ENCODE measurements at regions not wholly inside any gene's neighbourhood (a gene's known extent, or its start where the extent isn't known, plus 50 kb on each side); places are given as distances from the start of the nearest gene placed in this dataset.
A peak's percentile ranks its signal among the peaks of the same experiment; 100 is the strongest.
"Not testable (repeated sequence)": the region's sequence is repeated elsewhere in the genome, so short reads cannot be mapped to it uniquely, and the experiment has no call there.

DNA sequence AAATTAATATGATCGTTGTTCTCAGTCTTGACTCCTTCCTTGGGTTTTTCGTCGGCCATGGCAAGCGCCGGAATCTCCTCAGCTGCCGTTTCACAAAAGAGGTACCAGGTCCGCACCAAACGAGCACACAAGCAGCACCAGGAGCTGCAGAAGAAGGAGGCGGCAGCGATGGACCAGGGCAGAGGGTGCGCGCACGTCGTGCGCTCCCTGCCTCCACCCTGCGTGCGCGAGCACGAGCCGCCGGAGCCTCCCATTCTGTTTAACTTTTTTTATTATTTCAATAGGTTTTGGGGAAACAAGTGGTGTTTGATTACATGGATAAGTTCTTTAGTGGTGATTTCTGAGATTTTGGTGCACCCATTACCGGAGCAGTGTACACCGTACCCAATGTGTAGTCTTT lies 158.2 kb downstream of the PLS3 start:
- no peak for DNase-seq
- intact Hi-C loops (cut with DNase I) = no loop called here
- Histone ChIP-seq H3K4me1 (no peaks in the 10 kb centered on the region), H3K9me3 (no peaks in the 10 kb centered on the region), H3K27ac (no peak overlapping the region), H3K4me3 (no peak overlapping the region), H3K27me3 (peaks cover 0 to 59% (median 0%) of the 10 kb centered on the region in 7 donors), H3K36me3 (no peaks in the 10 kb centered on the region)
- ATAC-seq = no peak
- TF ChIP-seq, protein P1, sequence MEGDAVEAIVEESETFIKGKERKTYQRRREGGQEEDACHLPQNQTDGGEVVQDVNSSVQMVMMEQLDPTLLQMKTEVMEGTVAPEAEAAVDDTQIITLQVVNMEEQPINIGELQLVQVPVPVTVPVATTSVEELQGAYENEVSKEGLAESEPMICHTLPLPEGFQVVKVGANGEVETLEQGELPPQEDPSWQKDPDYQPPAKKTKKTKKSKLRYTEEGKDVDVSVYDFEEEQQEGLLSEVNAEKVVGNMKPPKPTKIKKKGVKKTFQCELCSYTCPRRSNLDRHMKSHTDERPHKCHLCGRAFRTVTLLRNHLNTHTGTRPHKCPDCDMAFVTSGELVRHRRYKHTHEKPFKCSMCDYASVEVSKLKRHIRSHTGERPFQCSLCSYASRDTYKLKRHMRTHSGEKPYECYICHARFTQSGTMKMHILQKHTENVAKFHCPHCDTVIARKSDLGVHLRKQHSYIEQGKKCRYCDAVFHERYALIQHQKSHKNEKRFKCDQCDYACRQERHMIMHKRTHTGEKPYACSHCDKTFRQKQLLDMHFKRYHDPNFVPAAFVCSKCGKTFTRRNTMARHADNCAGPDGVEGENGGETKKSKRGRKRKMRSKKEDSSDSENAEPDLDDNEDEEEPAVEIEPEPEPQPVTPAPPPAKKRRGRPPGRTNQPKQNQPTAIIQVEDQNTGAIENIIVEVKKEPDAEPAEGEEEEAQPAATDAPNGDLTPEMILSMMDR (IDR thresholded peaks at IDR 0.05) = no peak
- 75 to 90% methylated on average over 23 of the region's 23 CpGs for WGBS, 2 donors

DNA sequence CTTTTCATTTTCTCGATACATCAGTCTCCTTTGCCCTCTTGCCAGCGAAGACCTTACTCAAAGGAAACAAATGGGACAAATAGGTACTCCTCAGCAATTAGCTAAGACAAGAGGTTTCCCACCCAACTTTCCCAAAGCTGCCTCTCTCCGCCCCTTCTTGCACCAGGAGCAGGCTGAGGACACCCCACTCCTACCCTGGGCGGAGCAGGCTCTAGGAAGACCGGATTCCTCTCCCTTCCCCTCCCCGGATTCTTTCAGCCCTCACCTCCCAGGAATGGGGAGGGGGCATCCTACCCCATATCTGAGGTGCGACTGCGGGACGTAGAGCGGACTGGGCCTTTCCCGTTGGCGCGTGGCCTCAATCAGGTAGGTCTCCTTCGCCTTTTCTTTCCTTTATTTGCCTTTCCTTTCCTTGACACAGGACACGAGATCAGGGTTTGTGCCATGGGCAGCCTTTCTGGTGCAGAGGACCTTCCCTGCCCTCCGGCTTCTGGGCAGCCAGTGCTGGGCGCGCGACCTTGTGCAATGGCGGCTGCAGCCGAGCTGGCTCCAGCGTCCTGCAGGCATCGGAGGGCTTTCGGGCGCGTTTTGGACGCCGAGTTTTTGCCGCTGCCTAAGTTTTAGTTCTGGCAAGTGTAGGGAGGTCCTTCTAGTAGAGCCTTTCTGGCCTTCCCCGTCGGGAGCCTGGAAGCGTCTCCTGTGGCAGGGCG lies 161.9 kb downstream of the PLS3 start:
- H3K4me1 ChIP-seq; H3K9me3 ChIP-seq; ATAC-seq; DNase-seq; H3K36me3 ChIP-seq; H3K4me3 ChIP-seq; H3K27ac ChIP-seq; intact Hi-C loops (cut with DNase I): not testable (repeated sequence)
- 4% methylated on average over 11 of the region's 33 CpGs; no CpG with 5 or more reads in 1 of the 2 donors for WGBS, 2 donors
- H3K27me3 ChIP-seq = peaks cover 0 to 27% (median 0%) of the 10 kb centered on the region in 7 donors

DNA sequence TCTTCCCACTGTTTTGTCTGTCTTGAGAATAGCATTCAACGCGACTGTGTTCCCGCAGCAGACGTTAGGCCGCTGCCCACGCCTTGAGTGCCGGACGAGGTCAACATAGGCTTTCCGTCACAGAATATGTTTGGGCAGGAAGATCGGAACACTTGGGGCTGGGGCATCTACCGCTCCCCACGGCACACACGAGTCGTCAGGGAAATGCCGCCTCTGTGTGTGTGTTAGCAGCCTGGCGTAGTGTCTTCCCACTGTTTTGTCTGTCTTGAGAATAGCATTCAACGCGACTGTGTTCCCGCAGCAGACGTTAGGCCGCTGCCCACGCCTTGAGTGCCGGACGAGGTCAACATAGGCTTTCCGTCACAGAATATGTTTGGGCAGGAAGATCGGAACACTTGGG lies 164.4 kb downstream of the PLS3 start:
- H3K9me3 ChIP-seq; ATAC-seq; H3K4me3 ChIP-seq; H3K27ac ChIP-seq; intact Hi-C loops (cut with DNase I); DNase-seq; H3K27me3 ChIP-seq; H3K36me3 ChIP-seq; H3K4me1 ChIP-seq: not testable (repeated sequence)
- no CpG with 5 or more reads among the region's 26 CpGs for WGBS, 2 donors

DNA sequence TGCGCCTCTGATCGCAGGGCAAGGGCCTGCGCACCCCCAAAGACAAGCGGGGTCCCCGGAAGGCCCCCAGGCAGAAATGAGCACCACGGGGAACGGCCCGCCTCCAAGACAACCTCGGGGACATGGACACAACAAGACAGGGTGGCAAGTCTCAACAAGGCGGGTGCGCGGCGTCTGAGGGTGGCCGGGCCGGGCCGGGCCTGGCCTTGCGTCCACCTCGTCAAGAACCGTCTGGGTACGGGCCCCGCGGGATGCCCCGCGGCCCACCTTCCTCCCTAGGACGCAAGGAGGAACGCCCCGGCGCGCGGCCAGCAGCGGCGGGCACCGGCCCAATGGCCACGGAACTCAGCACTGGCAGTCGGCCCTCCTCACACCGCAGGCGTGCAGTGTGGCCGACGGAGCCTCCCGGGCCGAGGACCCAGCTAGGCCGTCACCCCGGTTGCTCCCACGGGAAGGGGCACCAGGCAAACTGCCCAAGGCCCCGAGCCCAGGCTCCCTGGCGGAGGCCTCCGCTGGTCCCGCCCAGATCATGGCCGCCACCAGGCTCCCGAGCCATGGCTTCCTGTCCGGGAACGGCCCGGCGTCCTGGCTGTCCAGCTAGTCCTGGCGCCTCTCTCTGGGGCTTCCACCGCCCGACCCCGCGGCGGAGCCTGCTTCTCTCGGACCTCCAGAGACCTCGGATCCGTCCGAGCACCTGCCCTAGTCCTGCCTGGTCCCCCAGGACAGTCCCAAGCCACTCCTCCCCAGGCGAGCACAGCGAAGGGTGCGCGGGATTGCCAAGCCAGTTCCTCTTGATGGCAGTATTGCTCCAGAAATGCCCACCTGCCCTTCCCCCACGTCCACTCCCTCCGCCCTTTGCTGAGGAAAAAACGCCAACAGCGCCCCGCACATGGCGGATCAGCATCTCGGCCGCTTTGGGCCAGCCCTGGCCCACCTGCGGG lies 167.1 kb downstream of the PLS3 start:
- H3K4me1 ChIP-seq; intact Hi-C loops (cut with DNase I); DNase-seq; H3K27me3 ChIP-seq; H3K36me3 ChIP-seq; H3K9me3 ChIP-seq; H3K27ac ChIP-seq: not testable (repeated sequence)
- ATAC-seq = peak in 3 of 8 donors; percentile 93 to 97 (median 95)
- WGBS, 2 donors = 91% methylated on average over 14 of the region's 77 CpGs; no CpG with 5 or more reads in 1 of the 2 donors
- H3K4me3 ChIP-seq = peak overlapping the region in 1 of 10 donors; percentile 39

DNA sequence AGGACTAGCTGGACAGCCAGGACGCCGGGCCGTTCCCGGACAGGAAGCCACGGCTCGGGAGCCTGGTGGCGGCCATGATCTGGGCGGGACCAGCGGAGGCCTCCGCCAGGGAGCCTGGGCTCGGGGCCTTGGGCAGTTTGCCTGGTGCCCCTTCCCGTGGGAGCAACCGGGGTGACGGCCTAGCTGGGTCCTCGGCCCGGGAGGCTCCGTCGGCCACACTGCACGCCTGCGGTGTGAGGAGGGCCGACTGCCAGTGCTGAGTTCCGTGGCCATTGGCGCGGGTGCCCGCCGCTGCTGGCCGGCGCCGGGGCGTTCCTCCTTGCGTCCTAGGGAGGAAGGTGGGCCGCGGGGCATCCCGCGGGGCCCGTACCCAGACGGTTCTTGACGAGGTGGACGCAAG lies 171.6 kb downstream of the PLS3 start:
- H3K4me3 ChIP-seq; H3K27ac ChIP-seq; H3K27me3 ChIP-seq; DNase-seq; intact Hi-C loops (cut with DNase I); H3K4me1 ChIP-seq; H3K9me3 ChIP-seq; H3K36me3 ChIP-seq; ATAC-seq: not testable (repeated sequence)
- WGBS, 2 donors = no CpG with 5 or more reads among the region's 39 CpGs

DNA sequence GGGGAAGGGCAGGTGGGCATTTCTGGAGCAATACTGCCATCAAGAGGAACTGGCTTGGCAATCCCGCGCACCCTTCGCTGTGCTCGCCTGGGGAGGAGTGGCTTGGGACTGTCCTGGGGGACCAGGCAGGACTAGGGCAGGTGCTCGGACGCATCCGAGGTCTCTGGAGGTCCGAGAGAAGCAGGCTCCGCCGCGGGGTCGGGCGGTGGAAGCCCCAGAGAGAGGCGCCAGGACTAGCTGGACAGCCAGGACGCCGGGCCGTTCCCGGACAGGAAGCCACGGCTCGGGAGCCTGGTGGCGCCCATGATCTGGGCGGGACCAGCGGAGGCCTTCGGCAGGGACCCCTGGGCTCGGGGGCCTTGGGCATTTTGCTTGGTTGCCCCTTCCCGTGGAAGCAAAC lies 174.3 kb downstream of the PLS3 start:
- Histone ChIP-seq H3K27ac (peak overlapping the region in 2 of 10 donors; percentile 84 to 92), H3K4me3 (peak overlapping the region in 2 of 10 donors; percentile 37 to 43)
- TF ChIP-seq, protein P1 (IDR thresholded peaks at IDR 0.05) = peak in 1 of 9 donors; percentile 8
- H3K36me3 ChIP-seq; intact Hi-C loops (cut with DNase I); H3K9me3 ChIP-seq; H3K4me1 ChIP-seq; ATAC-seq; DNase-seq; H3K27me3 ChIP-seq: not testable (repeated sequence)
- 96% methylated on average over 11 of the region's 26 CpGs; no CpG with 5 or more reads in 1 of the 2 donors for WGBS, 2 donors
